ENCODE measurements at regions not wholly inside any gene's neighbourhood (a gene's known extent, or its start where the extent isn't known, plus 50 kb on each side); places are given as distances from the start of the nearest gene placed in this dataset.

GRCh38 chr14:26395726-26396125, 202.1 kb downstream of the NOVA1 start:
- Histone ChIP-seq H3K9ac (ENCODE audit: low read length) (no peak overlapping the region), H3K27me3 (ENCODE audit: control insufficient read depth, insufficient read depth, low read length) (no peaks in the 10 kb centered on the region), H3K9me3 (ENCODE audit: control insufficient read depth, low read depth, low read length) (no peaks in the 10 kb centered on the region), H3K4me3 (ENCODE audit: low read length) (no peak overlapping the region), H3K27ac (ENCODE audit: low read length) (no peak overlapping the region), H3K36me3 (ENCODE audit: control insufficient read depth, low read depth, low read length) (no peaks in the 10 kb centered on the region), H3K4me1 (ENCODE audit: control insufficient read depth, low read depth, low read length) (peaks cover 22% of the 10 kb centered on the region)

- Histone ChIP-seq H3K9me3 (ENCODE audit: control insufficient read depth, low read depth, low read length) (no peaks in the 10 kb centered on the region), H3K4me3 (ENCODE audit: low read length) (no peak overlapping the region), H3K27ac (ENCODE audit: low read length) (no peak overlapping the region), H3K27me3 (ENCODE audit: control insufficient read depth, insufficient read depth, low read length) (no peaks in the 10 kb centered on the region), H3K36me3 (ENCODE audit: control insufficient read depth, low read depth, low read length) (no peaks in the 10 kb centered on the region), H3K9ac (ENCODE audit: low read length) (no peak overlapping the region), H3K4me1 (ENCODE audit: control insufficient read depth, low read depth, low read length) (peaks cover 22% of the 10 kb centered on the region)
Observed at GRCh38 chr14:26394150-26394810, 203.6 kb downstream of the NOVA1 start.

GRCh38 chr14:26392498-26392897, 205.3 kb downstream of the NOVA1 start:
- H3K36me3 ChIP-seq (ENCODE audit: control insufficient read depth, low read depth, low read length): no peaks in the 10 kb centered on the region
- H3K27ac ChIP-seq (ENCODE audit: low read length): no peak overlapping the region
- no peak overlapping the region for H3K4me3 ChIP-seq (ENCODE audit: low read length)

GRCh38 chr14:26389646-26390508, 208.0 kb downstream of the NOVA1 start:
- Histone ChIP-seq H3K27me3 (ENCODE audit: control insufficient read depth, insufficient read depth, low read length) (no peaks in the 10 kb centered on the region), H3K27ac (ENCODE audit: low read length) (no peak overlapping the region), H3K9ac (ENCODE audit: low read length) (no peak overlapping the region), H3K4me1 (ENCODE audit: control insufficient read depth, low read depth, low read length) (peaks cover 22% of the 10 kb centered on the region), H3K9me3 (ENCODE audit: control insufficient read depth, low read depth, low read length) (no peaks in the 10 kb centered on the region), H3K36me3 (ENCODE audit: control insufficient read depth, low read depth, low read length) (no peaks in the 10 kb centered on the region), H3K4me3 (ENCODE audit: low read length) (no peak overlapping the region)

More at GRCh38 chr14:26392498-26392897, 205.3 kb downstream of the NOVA1 start:
- Histone ChIP-seq H3K27me3 (ENCODE audit: control insufficient read depth, insufficient read depth, low read length) (no peaks in the 10 kb centered on the region), H3K4me1 (ENCODE audit: control insufficient read depth, low read depth, low read length) (peaks cover 22% of the 10 kb centered on the region), H3K9ac (ENCODE audit: low read length) (no peak overlapping the region), H3K9me3 (ENCODE audit: control insufficient read depth, low read depth, low read length) (no peaks in the 10 kb centered on the region)

- no peaks in the 10 kb centered on the region for H3K36me3 ChIP-seq (ENCODE audit: control insufficient read depth, low read depth, low read length)
- no peak overlapping the region for H3K27ac ChIP-seq (ENCODE audit: low read length)
- H3K4me1 ChIP-seq (ENCODE audit: control insufficient read depth, low read depth, low read length): no peaks in the 10 kb centered on the region
- H3K9me3 ChIP-seq (ENCODE audit: control insufficient read depth, low read depth, low read length): no peaks in the 10 kb centered on the region
- H3K4me3 ChIP-seq (ENCODE audit: low read length): no peak overlapping the region
- H3K27me3 ChIP-seq (ENCODE audit: control insufficient read depth, insufficient read depth, low read length): no peaks in the 10 kb centered on the region
- no peak overlapping the region for H3K9ac ChIP-seq (ENCODE audit: low read length)
Observed at GRCh38 chr14:26385310-26385709, 212.5 kb downstream of the NOVA1 start.

- Histone ChIP-seq H3K9me3 (ENCODE audit: control insufficient read depth, low read depth, low read length) (peaks cover 12% of the 10 kb centered on the region), H3K9ac (ENCODE audit: low read length) (no peak overlapping the region), H3K27ac (ENCODE audit: low read length) (no peak overlapping the region), H3K36me3 (ENCODE audit: control insufficient read depth, low read depth, low read length) (no peaks in the 10 kb centered on the region), H3K4me3 (ENCODE audit: low read length) (no peak overlapping the region), H3K4me1 (ENCODE audit: control insufficient read depth, low read depth, low read length) (no peaks in the 10 kb centered on the region), H3K27me3 (ENCODE audit: control insufficient read depth, insufficient read depth, low read length) (no peaks in the 10 kb centered on the region)
Observed at GRCh38 chr14:26382901-26383685, 214.7 kb downstream of the NOVA1 start.

GRCh38 chr14:26381405-26381804, 216.4 kb downstream of the NOVA1 start:
- Histone ChIP-seq H3K36me3 (ENCODE audit: control insufficient read depth, low read depth, low read length) (no peaks in the 10 kb centered on the region), H3K4me1 (ENCODE audit: control insufficient read depth, low read depth, low read length) (no peaks in the 10 kb centered on the region), H3K9me3 (ENCODE audit: control insufficient read depth, low read depth, low read length) (peaks cover 12% of the 10 kb centered on the region)

GRCh38 chr14:26380637-26381036, 217.2 kb downstream of the NOVA1 start:
- no peaks in the 10 kb centered on the region for H3K27me3 ChIP-seq (ENCODE audit: control insufficient read depth, insufficient read depth, low read length)
- no peak overlapping the region for H3K27ac ChIP-seq (ENCODE audit: low read length)
- H3K4me3 ChIP-seq (ENCODE audit: low read length): no peak overlapping the region
- H3K9me3 ChIP-seq (ENCODE audit: control insufficient read depth, low read depth, low read length): peaks cover 12% of the 10 kb centered on the region
- H3K36me3 ChIP-seq (ENCODE audit: control insufficient read depth, low read depth, low read length): no peaks in the 10 kb centered on the region
- H3K4me1 ChIP-seq (ENCODE audit: control insufficient read depth, low read depth, low read length): no peaks in the 10 kb centered on the region
- H3K9ac ChIP-seq (ENCODE audit: low read length): no peak overlapping the region

More at GRCh38 chr14:26381405-26381804, 216.4 kb downstream of the NOVA1 start:
- H3K27ac ChIP-seq (ENCODE audit: low read length): no peak overlapping the region
- H3K9ac ChIP-seq (ENCODE audit: low read length): no peak overlapping the region
- no peak overlapping the region for H3K4me3 ChIP-seq (ENCODE audit: low read length)
- no peaks in the 10 kb centered on the region for H3K27me3 ChIP-seq (ENCODE audit: control insufficient read depth, insufficient read depth, low read length)

GRCh38 chr14:26379951-26380350, 217.9 kb downstream of the NOVA1 start:
- Histone ChIP-seq H3K36me3 (ENCODE audit: control insufficient read depth, low read depth, low read length) (no peaks in the 10 kb centered on the region), H3K4me1 (ENCODE audit: control insufficient read depth, low read depth, low read length) (no peaks in the 10 kb centered on the region), H3K27me3 (ENCODE audit: control insufficient read depth, insufficient read depth, low read length) (no peaks in the 10 kb centered on the region), H3K9me3 (ENCODE audit: control insufficient read depth, low read depth, low read length) (peaks cover 12% of the 10 kb centered on the region), H3K9ac (ENCODE audit: low read length) (no peak overlapping the region), H3K27ac (ENCODE audit: low read length) (no peak overlapping the region), H3K4me3 (ENCODE audit: low read length) (no peak overlapping the region)

GRCh38 chr14:26377150-26377549, 220.7 kb downstream of the NOVA1 start:
- Histone ChIP-seq H3K9me3 (ENCODE audit: control insufficient read depth, low read depth, low read length) (peaks cover 12% of the 10 kb centered on the region), H3K9ac (ENCODE audit: low read length) (no peak overlapping the region), H3K27ac (ENCODE audit: low read length) (no peak overlapping the region), H3K4me3 (ENCODE audit: low read length) (no peak overlapping the region), H3K27me3 (ENCODE audit: control insufficient read depth, insufficient read depth, low read length) (no peaks in the 10 kb centered on the region), H3K4me1 (ENCODE audit: control insufficient read depth, low read depth, low read length) (no peaks in the 10 kb centered on the region), H3K36me3 (ENCODE audit: control insufficient read depth, low read depth, low read length) (no peaks in the 10 kb centered on the region)

- Histone ChIP-seq H3K27me3 (ENCODE audit: control insufficient read depth, insufficient read depth, low read length) (no peaks in the 10 kb centered on the region), H3K4me3 (ENCODE audit: low read length) (no peak overlapping the region), H3K9me3 (ENCODE audit: control insufficient read depth, low read depth, low read length) (no peaks in the 10 kb centered on the region), H3K36me3 (ENCODE audit: control insufficient read depth, low read depth, low read length) (no peaks in the 10 kb centered on the region), H3K9ac (ENCODE audit: low read length) (no peak overlapping the region), H3K4me1 (ENCODE audit: control insufficient read depth, low read depth, low read length) (no peaks in the 10 kb centered on the region), H3K27ac (ENCODE audit: low read length) (no peak overlapping the region)
Observed at GRCh38 chr14:26370115-26370514, 227.7 kb downstream of the NOVA1 start.
